HCT116 (cell line): ENCODE measurements at regions not wholly inside any gene's neighbourhood (a gene's known extent, or its start where the extent isn't known, plus 50 kb on each side); places are given as distances from the start of the nearest gene placed in this dataset.

ENCODE experiments used
- ATAC-seq: fragments of 200-7000 bp; cut with Tn5 transposase; 2 replicates; pipeline ENCODE4 v1.9.1; 2020; ENCODE audit warnings: mild to moderate bottlenecking, moderate library complexity
- BruUV-seq: library from RNA; stranded (reverse); fragments of 400-500 nt; replicated peaks from 2 replicates; lab custom pipeline; 2021; lab: Mats Ljungman, UMichigan
- CTCF ChIA-PET: fragments of 300-600 bp; sonication (Branson Sonifier 250); formaldehyde crosslinking; loops from one replicate; lab custom pipeline; 2021; ENCODE audit warnings: antibody characterized with exemption; lab: Charles Lee
- POLR2A ChIA-PET: fragments of 300-600, 350-600 bp; sonication (Branson Sonifier 250); formaldehyde crosslinking; loops from one replicate; lab custom pipeline; 2021; ENCODE audit warnings: antibody characterized with exemption; lab: Charles Lee
- RAD21 ChIA-PET, 2 experiments: fragments of 300-600 bp; sonication (Branson Sonifier 250); formaldehyde crosslinking; loops; one replicate each; lab custom pipeline; 2023; ENCODE audit warnings: low total read pairs in 2 of 2; ENCODE audit not compliant: uncharacterized antibody in 2 of 2, unreplicated experiment in 2 of 2, low non-redundant PET in 1 of 2; lab: Charles Lee
- DNase-seq: peaks from one replicate; pipeline ENCODE4 v3.0.0-alpha.2; 2010; ENCODE audit warnings: low read depth, low spot score
- H2AFZ ChIP-seq: fragments of 200-600 bp; shearing (Covaris generic), sonication (generic); 2 replicates; pipeline ENCODE4 v1.6.1; 2017; ENCODE audit warnings: low read depth, mixed run types, mixed read lengths, antibody characterized with exemption, low read length; ENCODE audit not compliant: poor library complexity, severe bottlenecking
- H3K27ac ChIP-seq: 2 replicates; pipeline ENCODE4 v1.5.1; 2012; ENCODE audit warnings: low read depth, low read length
- H3K27me3 ChIP-seq: fragments of 200-600 bp; sonication (generic); 2 replicates; pipeline ENCODE4 v1.6.1; 2016; ENCODE audit warnings: mixed run types, low read length, mixed read lengths; ENCODE audit not compliant: insufficient read depth
- H3K36me3 ChIP-seq, 2 experiments: fragments of 200-500 bp in 1 of 2; fragments of 200-600 bp in 1 of 2; sonication (Bioruptor generic) in 1 of 2; sonication (generic) in 1 of 2; 2 replicates each; pipeline versions ENCODE4 v1.5.1 to v1.6.1; 2014 to 2016; ENCODE audit warnings: low read length in 2 of 2, inconsistent platforms in 1 of 2, mixed read lengths in 1 of 2, mixed run types in 1 of 2; ENCODE audit not compliant: insufficient read depth in 2 of 2, control insufficient read depth in 1 of 2
- H3K4me1 ChIP-seq, 2 experiments: fragments of 200-600 bp in 1 of 2; sonication (generic) in 1 of 2; 2 replicates each; pipeline versions ENCODE4 v1.5.1 to v1.6.1; 2012 to 2017; ENCODE audit warnings: low read length in 2 of 2, inconsistent platforms in 1 of 2, mild to moderate bottlenecking in 1 of 2, mixed read lengths in 1 of 2, mixed run types in 1 of 2, moderate library complexity in 1 of 2; ENCODE audit not compliant: insufficient read depth in 2 of 2, control insufficient read depth in 1 of 2
- H3K4me2 ChIP-seq: fragments of 200-600 bp; sonication (generic); 2 replicates; pipeline ENCODE4 v1.6.1; 2017; ENCODE audit warnings: mixed run types, low read length, mixed read lengths
- H3K4me3 ChIP-seq, 2 experiments: fragments of 200-600 bp in 1 of 2; sonication (generic) in 1 of 2; replicated peaks in 1 of 2; 2 replicates each; pipeline ENCODE4 v1.5.1; 2011 to 2016; ENCODE audit warnings: low read length in 2 of 2, control low read depth in 1 of 2, low read depth in 1 of 2, mild to moderate bottlenecking in 1 of 2, mixed read lengths in 1 of 2, mixed run types in 1 of 2
- H3K79me2 ChIP-seq: fragments of 200-600 bp; sonication (generic); 2 replicates; pipeline ENCODE4 v1.6.1; 2017; ENCODE audit warnings: mild to moderate bottlenecking, mixed run types, low read length, moderate library complexity, mixed read lengths; ENCODE audit not compliant: insufficient read depth
- H3K9ac ChIP-seq: fragments of 200-600 bp; sonication (generic); 2 replicates; pipeline ENCODE4 v1.6.1; 2016; ENCODE audit warnings: low read length, mixed read lengths
- H3K9me2 ChIP-seq: fragments of 200-600 bp; sonication (generic), shearing (Covaris generic); 2 replicates; pipeline ENCODE4 v1.6.1; 2017; ENCODE audit warnings: mixed run types, mild to moderate bottlenecking, moderate library complexity; ENCODE audit not compliant: insufficient read depth
- H3K9me3 ChIP-seq, 2 experiments: fragments of 200-500 bp in 1 of 2; fragments of 200-600 bp in 1 of 2; sonication (Bioruptor generic) in 1 of 2; sonication (generic) in 1 of 2; 2 replicates each; pipeline ENCODE4 v1.6.1; 2014 to 2017; ENCODE audit warnings: low read length in 2 of 2, mixed read lengths in 2 of 2, inconsistent platforms in 1 of 2, low read depth in 1 of 2, mild to moderate bottlenecking in 1 of 2, mixed run types in 1 of 2, moderate library complexity in 1 of 2; ENCODE audit not compliant: control insufficient read depth in 1 of 2, insufficient read depth in 1 of 2
- H4K20me1 ChIP-seq: fragments of 200-600 bp; sonication (generic), shearing (Covaris generic); 2 replicates; pipeline ENCODE4 v1.6.1; 2017; ENCODE audit warnings: mixed run types, mild to moderate bottlenecking, moderate library complexity; ENCODE audit not compliant: insufficient read depth
- ATF3 ChIP-seq: IDR thresholded peaks from 2 replicates; pipeline ENCODE4 v1.6.1; 2012
- CEBPB ChIP-seq: IDR thresholded peaks from 2 replicates; pipeline ENCODE4 v1.6.1; 2012; ENCODE audit warnings: low read depth
- ELF1 ChIP-seq: IDR thresholded peaks from 2 replicates; pipeline ENCODE4 v1.6.1; 2012; ENCODE audit warnings: low read depth, borderline replicate concordance
- EZH2phosphoT487 ChIP-seq: fragments of 200-600 bp; IDR thresholded peaks from 2 replicates; pipeline ENCODE4 v1.6.1; 2018; ENCODE audit warnings: antibody characterized with exemption, borderline replicate concordance
- FOSL1 ChIP-seq: IDR thresholded peaks from 2 replicates; pipeline ENCODE4 v1.6.1; 2012; ENCODE audit warnings: low read depth
- JUND ChIP-seq: IDR thresholded peaks from 2 replicates; pipeline ENCODE4 v1.6.1; 2012
- MAX ChIP-seq: IDR thresholded peaks from 2 replicates; pipeline ENCODE4 v1.6.1; 2012
- POLR2AphosphoS5 ChIP-seq: IDR thresholded peaks from 2 replicates; pipeline ENCODE4 v1.6.1; 2011; ENCODE audit warnings: mild to moderate bottlenecking, low read depth, low read length, moderate library complexity
- REST ChIP-seq: IDR thresholded peaks from 2 replicates; pipeline ENCODE4 v1.6.1; 2012; ENCODE audit warnings: low read depth
- SIN3A ChIP-seq: IDR thresholded peaks from 2 replicates; pipeline ENCODE4 v1.6.1; 2012; ENCODE audit warnings: low read depth
- SRF ChIP-seq: IDR thresholded peaks from 2 replicates; pipeline ENCODE4 v1.6.1; 2012; ENCODE audit warnings: low read depth
- YY1 ChIP-seq: IDR thresholded peaks from 2 replicates; pipeline ENCODE4 v1.6.1; 2011; ENCODE audit warnings: low read length, low read depth, moderate library complexity, mild to moderate bottlenecking; ENCODE audit not compliant: insufficient replicate concordance; ENCODE audit errors: extremely low read depth
- ZFX ChIP-seq: fragments of 450-650 bp; IDR thresholded peaks from 2 replicates; pipeline ENCODE4 v1.6.1; 2017
- ZNF274 ChIP-seq: fragments of 200-500 bp; sonication (Bioruptor generic); IDR thresholded peaks from 2 replicates; pipeline ENCODE4 v1.6.1; 2014; ENCODE audit warnings: mild to moderate bottlenecking, low read depth, low read length, inconsistent platforms
- intact Hi-C: fragments of 100-400 bp; cut with micrococcal nuclease; formaldehyde crosslinking; loops from 2 replicates; pipeline ENCODE4 v1.10.0; 2022

GRCh38 chr9:19614294-19614693, 174.5 kb downstream of the SLC24A2 start:
- intact Hi-C loops = no loop called here
- Histone ChIP-seq H3K27ac (no peak overlapping the region), H3K4me2 (no peak overlapping the region), H3K4me1 (no peaks in the 10 kb centered on the region), H3K9me3 (no peaks in the 10 kb centered on the region), H3K36me3 (no peaks in the 10 kb centered on the region), H3K9ac (no peak overlapping the region), H3K79me2 (no peaks in the 10 kb centered on the region), H3K27me3 (peaks cover 65% of the 10 kb centered on the region), H3K9me2 (no peaks in the 10 kb centered on the region), H3K4me3 (no peak overlapping the region), H2AFZ (no peak overlapping the region), H4K20me1 (no peaks in the 10 kb centered on the region)
- DNase-seq = no peak
- no peak for TF ChIP-seq SIN3A
- no peak for TF ChIP-seq CEBPB
- no peak for TF ChIP-seq JUND
- TF ChIP-seq ZFX = no peak
- TF ChIP-seq ATF3 = no peak
- TF ChIP-seq YY1 = no peak
- TF ChIP-seq POLR2AphosphoS5 = no peak
- no peak for TF ChIP-seq EZH2phosphoT487
- TF ChIP-seq ELF1 = no peak
- TF ChIP-seq MAX = no peak
- no peak for TF ChIP-seq ZNF274
- CTCF ChIA-PET = no interaction called here
- RAD21 ChIA-PET = no interaction called here
- no peak for ATAC-seq
- no TSS peak for BruUV-seq
- POLR2A ChIA-PET = no interaction called here

- no TSS peak for BruUV-seq
- ChIA-PET POLR2A (no interaction called here), RAD21 (no interaction called here)
- no peak overlapping the region for H3K9ac ChIP-seq
- H3K27me3 ChIP-seq = peaks cover 25% of the 10 kb centered on the region; the same call in 1 of the 2 replicates
- DNase-seq (no peak), ATAC-seq (no peak)
- no peaks in the 10 kb centered on the region for H3K4me1 ChIP-seq
- intact Hi-C loops = loop anchor here (5.0 kb wide), 1 partner anchor 52 kb away; no protein-coding TSS in a partner anchor
- H4K20me1 ChIP-seq = no peaks in the 10 kb centered on the region
- no peak overlapping the region for H3K4me3 ChIP-seq
- TF ChIP-seq ATF3 (no peak), YY1 (no peak), CEBPB (no peak), SRF (no peak), FOSL1 (no peak), ELF1 (no peak), REST (no peak)
- TF ChIP-seq, all 23 proteins: peak for 0
- H3K79me2 ChIP-seq = no peaks in the 10 kb centered on the region
- CTCF ChIA-PET = no interaction called here
- no peaks in the 10 kb centered on the region for H3K36me3 ChIP-seq
- no peak overlapping the region for H3K4me2 ChIP-seq
- no peak overlapping the region for H3K27ac ChIP-seq
- H2AFZ ChIP-seq = no peak overlapping the region
- no peaks in the 10 kb centered on the region for H3K9me3 ChIP-seq
- no peaks in the 10 kb centered on the region for H3K9me2 ChIP-seq
Observed at GRCh38 chr9:19600538-19600937, 188.3 kb downstream of the SLC24A2 start.
